ENCODE measurements at regions not wholly inside any gene's neighbourhood (a gene's known extent, or its start where the extent isn't known, plus 50 kb on each side); places are given as distances from the start of the nearest gene placed in this dataset.

- no peak for TF ChIP-seq CTCF (IDR thresholded peaks at IDR 0.05)
- TF ChIP-seq POLR2A (IDR thresholded peaks at IDR 0.05) = no peak
Measured at GRCh38 chr2:200737585-200737984, 74.1 kb upstream of the BZW1 start.

All from Peyer's patch (tissue), 4 donors.